ENCODE measurements at regions not wholly inside any gene's neighbourhood (a gene's known extent, or its start where the extent isn't known, plus 50 kb on each side); places are given as distances from the start of the nearest gene placed in this dataset.

- TF ChIP-seq ZFP30 (CRISPR knock-in tag; IDR thresholded peaks at IDR 0.05) (no peak), RARB (CRISPR knock-in tag; IDR thresholded peaks at IDR 0.05) (no peak), BACH2 (CRISPR knock-in tag; IDR thresholded peaks at IDR 0.05; ENCODE audit: borderline replicate concordance) (no peak), PATZ1 (CRISPR knock-in tag; IDR thresholded peaks at IDR 0.05; ENCODE audit: borderline replicate concordance) (no peak), ZNF70 (CRISPR knock-in tag; IDR thresholded peaks at IDR 0.05) (no peak), GLIS3 (CRISPR knock-in tag; IDR thresholded peaks at IDR 0.05) (no peak), CSDC2 (CRISPR knock-in tag; IDR thresholded peaks at IDR 0.05) (no peak), SNAI2 (CRISPR knock-in tag; IDR thresholded peaks at IDR 0.05) (no peak), ZNF8 (CRISPR knock-in tag; IDR thresholded peaks at IDR 0.05) (no peak)
Observed at GRCh38 chr14:105838591-105839424, 312.4 kb downstream of the TMEM121 start (continued).

- TF ChIP-seq ZFP30 (CRISPR knock-in tag; IDR thresholded peaks at IDR 0.05) (no peak), TCF4 (CRISPR knock-in tag; IDR thresholded peaks at IDR 0.05; ENCODE audit: borderline replicate concordance) (no peak), ZC3H10 (CRISPR knock-in tag; IDR thresholded peaks at IDR 0.05) (no peak), TSHZ2 (CRISPR knock-in tag; IDR thresholded peaks at IDR 0.05) (no peak), ZFP3 (CRISPR knock-in tag; IDR thresholded peaks at IDR 0.05) (no peak), ESRRG (CRISPR knock-in tag; IDR thresholded peaks at IDR 0.05) (no peak), PATZ1 (CRISPR knock-in tag; IDR thresholded peaks at IDR 0.05; ENCODE audit: borderline replicate concordance) (no peak), PPARA (CRISPR knock-in tag; IDR thresholded peaks at IDR 0.05; ENCODE audit: borderline replicate concordance) (no peak), ZNF70 (CRISPR knock-in tag; IDR thresholded peaks at IDR 0.05) (no peak), CSRNP3 (CRISPR knock-in tag; IDR thresholded peaks at IDR 0.05) (no peak), ZNF565 (CRISPR knock-in tag; conservative IDR thresholded peaks at IDR 0.05; ENCODE audit: low read depth) (no peak), ZNF8 (CRISPR knock-in tag; IDR thresholded peaks at IDR 0.05) (no peak), OSR1 (CRISPR knock-in tag; IDR thresholded peaks at IDR 0.05) (no peak), TOX (CRISPR knock-in tag; IDR thresholded peaks at IDR 0.05; ENCODE audit: borderline replicate concordance) (no peak), GLIS3 (CRISPR knock-in tag; IDR thresholded peaks at IDR 0.05) (no peak)
- ATAC-seq, result no peak
Observed at GRCh38 chr14:105839425-105840265, 313.3 kb downstream of the TMEM121 start.

- no peak for ATAC-seq
Observed at GRCh38 chr14:105840266-105841021, 314.1 kb downstream of the TMEM121 start.

More at GRCh38 chr14:105840266-105841021, 314.1 kb downstream of the TMEM121 start:
- TF ChIP-seq GLIS3 (CRISPR knock-in tag; IDR thresholded peaks at IDR 0.05) (no peak), ZNF565 (CRISPR knock-in tag; conservative IDR thresholded peaks at IDR 0.05; ENCODE audit: low read depth) (no peak), TSHZ2 (CRISPR knock-in tag; IDR thresholded peaks at IDR 0.05) (no peak), TOX (CRISPR knock-in tag; IDR thresholded peaks at IDR 0.05; ENCODE audit: borderline replicate concordance) (no peak)
